Activated CD8-positive, alpha-beta memory T cell treated with anti-CD3 and anti-CD28 coated beads, Interleukin-2, amount 50 U/mL, for 1 hour (primary cell): ENCODE measurements at regions not wholly inside any gene's neighbourhood (a gene's known extent, or its start where the extent isn't known, plus 50 kb on each side); places are given as distances from the start of the nearest gene placed in this dataset.

Source experiments
- DNase-seq: peaks from one replicate; pipeline ENCODE4 v3.0.0-alpha.2; 2020; ENCODE audit errors: extremely low read depth

- DNase-seq, result no peak
These were observed 870.5 kb upstream of the CXADR start for GRCh38 chr21:16642353-16642752.

DNA sequence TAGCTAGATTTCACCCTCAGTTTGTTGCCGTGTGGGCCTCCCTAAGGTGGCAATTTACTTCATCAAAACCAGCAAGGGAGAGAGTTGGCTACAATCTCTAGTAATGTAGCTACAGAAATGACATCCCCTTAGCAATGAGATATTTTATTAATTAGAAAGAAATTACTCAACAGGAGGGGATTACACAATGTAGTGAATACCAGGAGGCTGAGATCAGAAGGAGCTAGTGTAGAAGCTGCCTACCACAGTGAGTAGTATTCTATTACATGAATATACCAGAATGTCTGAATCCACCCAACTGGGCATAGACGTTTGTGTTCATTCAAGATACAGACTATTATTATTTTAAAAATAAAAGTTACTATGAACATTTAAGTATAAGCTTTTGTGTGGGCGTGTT is 868.2 kb upstream of the CXADR start:
- DNase-seq, result no peak

DNA sequence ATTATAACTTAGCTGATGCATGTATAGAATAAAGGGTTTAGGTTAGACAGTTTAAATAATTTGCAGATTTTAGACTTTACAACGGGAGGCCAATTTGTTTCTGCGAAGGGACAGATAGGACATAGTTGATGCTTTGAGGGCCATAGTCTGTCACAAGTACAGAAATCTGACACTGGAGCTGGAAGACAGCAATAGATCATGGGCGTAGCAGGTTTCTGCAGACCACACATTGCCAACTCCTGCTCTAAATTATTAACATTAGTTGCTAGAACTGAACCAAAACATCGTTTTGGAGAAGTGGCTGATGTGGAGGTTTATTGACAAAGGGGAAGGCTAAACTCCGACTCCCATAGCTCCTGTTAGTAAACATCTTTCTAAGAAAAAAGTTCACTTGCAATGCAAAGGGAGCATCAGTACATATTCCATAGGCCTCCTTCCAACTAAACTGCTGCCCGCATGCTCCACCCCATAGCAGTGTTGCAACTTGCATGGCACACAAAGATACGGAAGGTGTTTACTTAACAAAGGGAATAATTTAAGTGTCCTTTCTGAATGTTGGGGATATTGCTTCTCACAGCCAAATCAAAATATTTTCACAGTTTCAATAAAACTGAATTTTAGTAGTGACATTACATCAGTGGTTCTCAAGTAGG is 862.0 kb upstream of the CXADR start:
- DNase-seq, result no peak

DNA sequence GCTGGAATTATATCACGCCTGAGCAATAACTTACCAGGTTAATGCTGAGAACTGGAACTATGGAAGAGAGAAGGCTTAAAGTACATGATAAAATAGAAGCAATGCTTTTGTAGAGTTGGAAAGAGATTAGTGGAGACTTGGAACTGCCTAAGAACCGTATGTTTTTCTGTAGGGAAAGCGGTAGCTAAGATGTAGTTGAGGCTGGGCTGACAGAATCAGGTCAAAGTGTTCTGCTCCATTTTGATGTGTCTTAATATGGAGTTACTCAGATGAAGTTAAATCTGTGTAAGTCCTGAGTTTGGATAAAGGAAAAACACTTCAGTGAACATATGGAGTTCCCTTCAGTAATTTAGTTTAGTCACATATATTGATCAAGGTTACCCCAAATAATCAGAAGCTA is 860.9 kb upstream of the CXADR start:
- DNase-seq, result no peak

DNA sequence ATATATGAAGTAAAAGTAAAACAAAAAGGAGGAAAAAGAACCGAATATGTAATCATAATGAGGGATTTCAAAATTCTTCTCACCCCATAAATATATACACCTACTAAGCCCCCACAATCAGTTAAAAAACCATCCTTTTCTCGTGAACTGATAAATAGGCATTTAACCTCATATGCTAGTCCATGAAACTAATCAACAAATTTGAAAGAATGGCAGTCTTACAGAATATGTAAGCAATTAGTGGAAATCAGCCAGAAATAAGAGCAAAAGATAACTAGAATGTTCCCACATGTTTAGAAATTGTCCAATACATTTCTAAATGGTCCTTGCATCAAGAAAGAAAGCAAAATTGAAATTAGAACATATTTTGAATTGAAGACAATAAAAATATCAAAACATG is 849.4 kb upstream of the CXADR start:
- DNase-seq, result no peak

GRCh38 chr21:16667395-16667794 is 845.4 kb upstream of the CXADR start:
- DNase-seq, result no peak

DNA sequence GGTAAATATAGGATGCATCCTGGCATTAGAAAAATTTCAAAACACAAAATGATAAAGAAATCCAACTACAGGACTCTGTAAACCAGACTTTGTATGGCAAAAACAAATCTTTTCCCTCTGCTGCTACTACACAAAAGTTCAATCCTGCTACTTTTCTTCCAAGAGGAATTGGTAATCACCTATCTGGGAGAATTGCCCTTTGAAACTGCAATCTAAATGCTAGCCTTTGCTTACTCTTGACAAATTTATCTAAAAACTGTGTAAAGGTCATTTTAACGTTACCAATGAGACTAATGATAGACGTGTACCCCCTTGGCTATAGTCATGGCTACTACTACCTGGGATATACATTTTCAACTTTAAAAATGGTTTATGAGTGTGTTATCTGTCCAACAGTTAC is 837.9 kb upstream of the CXADR start:
- no peak for DNase-seq

- no peak for DNase-seq
These were observed 836.5 kb upstream of the CXADR start for GRCh38 chr21:16676391-16676790.

- no peak for DNase-seq
These were observed 834.2 kb upstream of the CXADR start for GRCh38 chr21:16678429-16679160.

- no peak for DNase-seq
These were observed 817.8 kb upstream of the CXADR start for GRCh38 chr21:16695074-16695473.

GRCh38 chr21:16707274-16707673 is 805.6 kb upstream of the CXADR start:
- DNase-seq, result no peak

- no peak for DNase-seq
These were observed 804.6 kb upstream of the CXADR start for GRCh38 chr21:16708101-16708835.

GRCh38 chr21:16709866-16710550 is 802.8 kb upstream of the CXADR start:
- DNase-seq, result no peak

DNA sequence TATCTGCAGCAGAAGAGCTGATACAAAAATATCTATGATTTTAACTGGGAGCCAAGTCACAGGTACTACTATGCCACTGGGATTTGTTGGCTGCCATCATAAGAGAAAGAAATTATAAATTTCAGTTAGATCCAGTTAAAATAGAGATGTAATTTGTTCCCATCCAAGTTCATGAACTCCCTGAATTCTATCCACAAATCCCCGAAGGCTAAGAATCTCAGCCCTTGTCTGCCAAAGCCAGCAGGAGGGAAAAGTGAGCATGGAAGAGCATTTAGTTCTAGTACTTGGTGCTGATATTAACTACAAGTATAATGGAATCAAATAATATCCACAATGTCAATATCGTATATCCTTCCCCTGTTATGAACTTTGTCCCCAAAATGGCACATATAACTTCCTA is 801.1 kb upstream of the CXADR start:
- DNase-seq, result no peak

DNA sequence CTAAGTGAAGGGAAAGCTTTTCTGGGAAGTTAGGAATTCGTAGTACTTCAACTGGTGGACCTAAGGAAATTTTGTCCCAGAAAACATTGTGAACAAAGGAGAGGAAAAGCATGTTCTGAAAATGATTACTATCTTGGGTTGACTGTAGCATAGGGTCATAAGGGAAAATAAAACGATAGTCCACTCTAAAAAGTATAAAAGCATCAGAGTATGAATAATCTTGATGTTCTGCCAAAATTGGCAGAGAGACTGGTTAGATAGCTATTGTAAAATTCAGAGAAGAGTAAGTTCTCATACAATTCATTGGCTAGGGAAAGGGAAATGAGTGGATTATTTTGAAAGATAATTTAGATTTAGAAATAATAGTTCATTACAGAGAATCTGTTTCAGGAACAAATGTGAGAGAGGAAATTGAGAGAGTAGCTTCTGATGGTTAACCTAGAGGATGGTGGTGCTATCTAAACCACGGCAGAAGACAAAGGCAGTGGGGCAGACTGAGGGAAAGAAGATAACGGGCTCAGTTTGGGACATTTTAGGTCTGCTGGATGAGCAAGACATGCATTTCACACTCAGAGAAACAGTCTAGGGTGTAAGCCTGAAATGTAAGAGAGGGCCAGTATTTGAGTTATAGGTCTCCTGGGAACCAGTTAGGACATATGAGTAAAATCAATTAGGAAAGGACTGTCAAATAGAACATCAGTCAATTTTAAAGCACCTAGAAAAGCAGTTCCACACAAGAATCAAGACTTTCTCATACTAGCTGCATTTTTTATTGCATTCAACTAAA is 799.3 kb upstream of the CXADR start:
- no peak for DNase-seq

GRCh38 chr21:16740511-16740910 is 772.3 kb upstream of the CXADR start:
- no peak for DNase-seq

GRCh38 chr21:16741141-16741665 is 771.6 kb upstream of the CXADR start:
- DNase-seq, result no peak

DNA sequence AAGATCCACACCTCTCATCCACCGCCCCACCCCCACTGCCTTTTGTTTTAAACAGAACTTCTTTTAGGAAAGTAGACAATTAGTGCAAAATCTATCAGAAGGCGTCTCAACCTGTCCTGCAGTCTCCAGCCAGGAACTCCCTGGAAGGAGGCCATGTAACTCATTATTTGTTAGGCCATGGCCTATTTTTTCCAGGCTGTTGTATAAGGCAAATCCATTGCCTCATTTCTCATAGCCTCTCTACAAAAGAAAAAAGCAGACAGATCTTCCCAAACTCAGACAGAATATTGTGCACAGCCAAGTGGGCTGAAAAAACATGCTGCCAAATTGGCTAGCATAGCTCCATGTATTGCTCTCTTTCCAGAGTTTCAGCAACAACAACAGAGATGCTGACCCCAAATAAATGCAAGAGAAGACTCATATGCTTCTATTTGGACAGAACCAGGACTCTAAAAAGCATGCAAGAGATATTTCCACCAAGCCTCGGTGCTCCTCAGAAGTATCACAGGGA is 770.7 kb upstream of the CXADR start:
- DNase-seq, result no peak

DNA sequence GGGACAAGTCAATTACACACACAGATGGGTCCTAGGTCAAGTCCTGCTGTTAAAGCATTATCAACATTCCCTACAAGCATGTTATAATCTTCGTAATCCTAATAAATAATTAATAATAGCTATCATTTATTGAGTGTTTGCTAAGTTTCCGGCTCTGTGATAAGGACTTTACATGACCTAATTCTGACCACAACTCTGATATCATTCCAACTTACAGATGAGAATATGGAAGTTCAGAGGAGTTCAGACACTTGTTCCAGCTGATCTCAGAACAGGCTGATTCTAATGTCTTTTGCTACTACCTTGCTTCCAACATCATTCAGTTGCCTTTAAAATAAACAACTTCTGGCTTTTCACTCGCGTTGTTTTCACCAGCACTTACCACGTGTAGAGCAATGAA is 770.1 kb upstream of the CXADR start:
- DNase-seq, result no peak

- DNase-seq, result no peak
These were observed 769.5 kb upstream of the CXADR start for GRCh38 chr21:16743317-16743716.

DNA sequence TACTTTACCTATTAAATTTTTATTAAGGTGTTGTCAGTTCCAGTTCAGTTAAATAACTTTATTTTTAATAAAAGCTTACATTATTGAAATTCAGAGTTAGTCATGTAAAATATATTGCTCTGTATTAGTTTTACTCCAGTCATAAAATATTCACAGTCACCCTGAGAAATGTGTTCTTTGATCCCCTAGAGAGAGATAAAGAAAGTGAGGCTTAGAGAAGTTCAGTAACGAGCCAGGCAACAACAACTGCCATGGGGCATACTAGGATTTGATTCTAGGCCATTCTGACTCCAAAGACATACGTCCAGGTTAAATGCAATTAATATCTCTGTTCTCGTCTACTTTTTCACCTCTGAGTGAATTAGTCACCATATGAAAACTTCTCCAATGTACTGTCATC is 761.9 kb upstream of the CXADR start:
- DNase-seq, result no peak
